K562 (cell line): ENCODE measurements at regions not wholly inside any gene's neighbourhood (a gene's known extent, or its start where the extent isn't known, plus 50 kb on each side); places are given as distances from the start of the nearest gene placed in this dataset.

Experiments
- KAT2B ChIP-seq: IDR thresholded peaks from one replicate; pipeline ENCODE4 v1.6.1; 2012; ENCODE audit warnings: low read depth, mild to moderate bottlenecking, control low read depth, inconsistent platforms, low read length, moderate library complexity
- NCOA6 ChIP-seq: fragments of 450-650 bp; IDR thresholded peaks from 2 replicates; pipeline ENCODE4 v1.6.1; 2017; ENCODE audit warnings: mild to moderate bottlenecking
- SP1 ChIP-seq: sonication (generic); formaldehyde crosslinking; IDR thresholded peaks from 2 replicates; pipeline ENCODE4 v1.8.1; 2022; ENCODE audit warnings: mild to moderate bottlenecking, missing genetic modification reagents
- TF ChIP-seq, protein P1 (sequence below): IDR thresholded peaks from 2 replicates; pipeline ENCODE4 v1.6.1; 2016; ENCODE audit warnings: missing genetic modification characterization, missing compliant biosample characterization
- TF ChIP-seq, protein P2 (sequence below), 2 experiments: IDR thresholded peaks; 2 replicates each; pipeline ENCODE4 v1.6.1; 2012; ENCODE audit warnings: improper control_type of control experiment in 2 of 2, low read depth in 2 of 2, low read length in 2 of 2, borderline replicate concordance in 1 of 2

DNA sequence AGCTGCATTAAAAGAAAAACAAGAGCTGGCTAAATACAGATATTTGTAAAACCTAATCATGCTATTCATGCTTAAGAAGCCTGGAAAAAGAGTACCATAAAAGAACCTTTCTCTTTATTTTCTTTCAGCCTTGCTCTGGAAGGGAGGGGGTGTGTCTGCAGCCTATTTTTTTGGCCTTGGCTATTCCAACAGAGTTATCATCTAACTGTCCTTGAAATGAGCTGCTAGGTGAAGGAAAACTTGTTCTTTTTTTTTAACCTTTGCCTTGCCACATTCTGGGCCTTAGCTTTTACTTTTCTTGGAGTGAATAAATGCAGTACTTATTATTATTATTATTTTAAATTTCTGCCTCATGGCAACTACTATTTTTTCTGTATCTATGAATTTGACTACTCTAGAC lies 224.9 kb upstream of the SYNCRIP start:
- TF ChIP-seq KAT2B (no peak), SP1 (CRISPR knock-in tag) (no peak), NCOA6 (no peak)
- TF ChIP-seq, protein P1, sequence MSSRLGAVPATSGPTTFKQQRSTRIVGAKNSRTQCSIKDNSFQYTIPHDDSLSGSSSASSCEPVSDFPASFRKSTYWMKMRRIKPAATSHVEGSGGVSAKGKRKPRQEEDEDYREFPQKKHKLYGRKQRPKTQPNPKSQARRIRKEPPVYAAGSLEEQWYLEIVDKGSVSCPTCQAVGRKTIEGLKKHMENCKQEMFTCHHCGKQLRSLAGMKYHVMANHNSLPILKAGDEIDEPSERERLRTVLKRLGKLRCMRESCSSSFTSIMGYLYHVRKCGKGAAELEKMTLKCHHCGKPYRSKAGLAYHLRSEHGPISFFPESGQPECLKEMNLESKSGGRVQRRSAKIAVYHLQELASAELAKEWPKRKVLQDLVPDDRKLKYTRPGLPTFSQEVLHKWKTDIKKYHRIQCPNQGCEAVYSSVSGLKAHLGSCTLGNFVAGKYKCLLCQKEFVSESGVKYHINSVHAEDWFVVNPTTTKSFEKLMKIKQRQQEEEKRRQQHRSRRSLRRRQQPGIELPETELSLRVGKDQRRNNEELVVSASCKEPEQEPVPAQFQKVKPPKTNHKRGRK (tag) = no peak
- TF ChIP-seq, protein P2, sequence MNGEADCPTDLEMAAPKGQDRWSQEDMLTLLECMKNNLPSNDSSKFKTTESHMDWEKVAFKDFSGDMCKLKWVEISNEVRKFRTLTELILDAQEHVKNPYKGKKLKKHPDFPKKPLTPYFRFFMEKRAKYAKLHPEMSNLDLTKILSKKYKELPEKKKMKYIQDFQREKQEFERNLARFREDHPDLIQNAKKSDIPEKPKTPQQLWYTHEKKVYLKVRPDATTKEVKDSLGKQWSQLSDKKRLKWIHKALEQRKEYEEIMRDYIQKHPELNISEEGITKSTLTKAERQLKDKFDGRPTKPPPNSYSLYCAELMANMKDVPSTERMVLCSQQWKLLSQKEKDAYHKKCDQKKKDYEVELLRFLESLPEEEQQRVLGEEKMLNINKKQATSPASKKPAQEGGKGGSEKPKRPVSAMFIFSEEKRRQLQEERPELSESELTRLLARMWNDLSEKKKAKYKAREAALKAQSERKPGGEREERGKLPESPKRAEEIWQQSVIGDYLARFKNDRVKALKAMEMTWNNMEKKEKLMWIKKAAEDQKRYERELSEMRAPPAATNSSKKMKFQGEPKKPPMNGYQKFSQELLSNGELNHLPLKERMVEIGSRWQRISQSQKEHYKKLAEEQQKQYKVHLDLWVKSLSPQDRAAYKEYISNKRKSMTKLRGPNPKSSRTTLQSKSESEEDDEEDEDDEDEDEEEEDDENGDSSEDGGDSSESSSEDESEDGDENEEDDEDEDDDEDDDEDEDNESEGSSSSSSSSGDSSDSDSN (IDR thresholded peaks at IDR 0.05; ENCODE audit: borderline replicate concordance in 1 of 2, low read depth in 2 of 2, low read length in 2 of 2) = no peak
